H1 (cell line): ENCODE measurements at regions not wholly inside any gene's neighbourhood (a gene's known extent, or its start where the extent isn't known, plus 50 kb on each side); places are given as distances from the start of the nearest gene placed in this dataset.

Source experiments
- CTCF ChIA-PET: fragments of 300-600 bp; sonication (Branson Sonifier 250); formaldehyde crosslinking; loops from one replicate; lab custom pipeline; 2021; ENCODE audit not compliant: partially characterized antibody; lab: Charles Lee
- POLR2A ChIA-PET: fragments of 300-600 bp; sonication (Branson Sonifier 250); formaldehyde crosslinking; loops from one replicate; lab custom pipeline; 2021; ENCODE audit warnings: inconsistent platforms; ENCODE audit not compliant: partially characterized antibody; lab: Charles Lee
- DNase-seq, 2 experiments: peaks; one replicate each; pipeline versions ENCODE4 v3.0.0 to v3.0.0-alpha.2; 2010 to 2022; ENCODE audit warnings: low spot score in 2 of 2, low read depth in 1 of 2, mixed read lengths in 1 of 2
- FAIRE-seq: peaks from 2 replicates; lab custom pipeline; 2011; peaks lifted over from hg19 to GRCh38; lab: Jason Lieb, UNC
- H2AFZ ChIP-seq: 2 replicates; pipeline ENCODE4 v1.8.1; 2012; ENCODE audit warnings: low read length, inconsistent platforms
- H2AK5ac ChIP-seq: 2 replicates; pipeline ENCODE4 v1.6.1; 2013; ENCODE audit warnings: low read depth, low read length
- H2BK120ac ChIP-seq: replicated peaks from 2 replicates; pipeline ENCODE3; 2013; ENCODE audit warnings: low read depth, low read length, inconsistent platforms
- H2BK12ac ChIP-seq: 2 replicates; pipeline ENCODE4 v1.6.1; 2013; ENCODE audit warnings: low read depth, low read length
- H2BK15ac ChIP-seq: 2 replicates; pipeline ENCODE4 v1.6.1; 2013; ENCODE audit warnings: low read length
- H2BK20ac ChIP-seq: 2 replicates; pipeline ENCODE4 v1.6.1; 2013; ENCODE audit warnings: low read length
- H2BK5ac ChIP-seq: 2 replicates; pipeline ENCODE4 v1.6.1; 2013; ENCODE audit warnings: low read depth, low read length
- H3K14ac ChIP-seq: 2 replicates; pipeline ENCODE4 v1.6.1; 2013; ENCODE audit warnings: inconsistent platforms; ENCODE audit not compliant: insufficient read length
- H3K18ac ChIP-seq: 2 replicates; pipeline ENCODE4 v1.6.1; 2013; ENCODE audit warnings: low read length; ENCODE audit errors: extremely low read depth
- H3K23ac ChIP-seq: 2 replicates; pipeline ENCODE4 v1.6.1; 2013; ENCODE audit warnings: inconsistent platforms; ENCODE audit not compliant: insufficient read length
- H3K23me2 ChIP-seq: 2 replicates; pipeline ENCODE4 v1.6.1; 2013; ENCODE audit warnings: low read depth, low read length
- H3K27ac ChIP-seq: 2 replicates; pipeline ENCODE4 v1.6.1; 2011; ENCODE audit warnings: low read depth, low read length, inconsistent platforms
- H3K27me3 ChIP-seq, 4 experiments: replicated peaks in 1 of 4; 1 replicate in 1 of 4; 2 replicates in 3 of 4; pipeline versions ENCODE4 v1.6.1 to v1.8.1; 2011 to 2013; ENCODE audit warnings: low read length in 3 of 4, mild to moderate bottlenecking in 3 of 4, inconsistent platforms in 2 of 4, mixed read lengths in 2 of 4, moderate library complexity in 1 of 4; ENCODE audit not compliant: control insufficient read depth in 3 of 4, insufficient read depth in 3 of 4; ENCODE audit errors: extremely low read depth in 1 of 4
- H3K36me3 ChIP-seq, 4 experiments: 2 replicates each; pipeline versions ENCODE4 v1.6.1 to v1.8.1; 2011 to 2013; ENCODE audit warnings: mild to moderate bottlenecking in 4 of 4, low read length in 3 of 4, moderate library complexity in 2 of 4, control low read depth in 1 of 4, inconsistent platforms in 1 of 4; ENCODE audit not compliant: insufficient read depth in 4 of 4, control insufficient read depth in 2 of 4
- H3K4ac ChIP-seq: replicated peaks from 2 replicates; pipeline ENCODE3; 2013; ENCODE audit warnings: low read length, low read depth, mixed read lengths, inconsistent platforms; ENCODE audit not compliant: insufficient read length
- H3K4me1 ChIP-seq, 4 experiments: replicated peaks in 1 of 4; 1 replicate in 1 of 4; 2 replicates in 3 of 4; pipeline versions ENCODE4 v1.6.1 to v1.8.1; 2011 to 2013; ENCODE audit warnings: low read length in 3 of 4, inconsistent platforms in 2 of 4, mixed read lengths in 1 of 4; ENCODE audit not compliant: insufficient read depth in 4 of 4, control insufficient read depth in 3 of 4
- H3K4me2 ChIP-seq, 2 experiments: 2 replicates each; pipeline versions ENCODE4 v1.6.1 to v1.8.1; 2011 to 2013; ENCODE audit warnings: low read depth in 2 of 2, low read length in 2 of 2, control low read depth in 1 of 2, inconsistent platforms in 1 of 2, mild to moderate bottlenecking in 1 of 2; ENCODE audit not compliant: insufficient read depth in 1 of 2
- H3K4me3 ChIP-seq, 4 experiments: fragments of 200-600, 300-600 bp in 1 of 4; sonication (generic), shearing (Covaris generic), sonication (Bioruptor Twin) in 1 of 4; 2 replicates each; pipeline versions ENCODE4 v1.5.1 to v1.8.1; 2011 to 2016; ENCODE audit warnings: low read length in 4 of 4, low read depth in 3 of 4, control low read depth in 2 of 4, inconsistent platforms in 2 of 4, mild to moderate bottlenecking in 2 of 4, mixed read lengths in 1 of 4, moderate library complexity in 1 of 4; ENCODE audit not compliant: insufficient read depth in 2 of 4; ENCODE audit errors: extremely low read depth in 1 of 4
- H3K56ac ChIP-seq: replicated peaks from 2 replicates; pipeline ENCODE3; 2013; ENCODE audit warnings: low read depth, mild to moderate bottlenecking, mixed read lengths, low read length, inconsistent platforms; ENCODE audit not compliant: insufficient read length
- H3K79me1 ChIP-seq: 2 replicates; pipeline ENCODE4 v1.6.1; 2013; ENCODE audit warnings: low read depth, low read length, control low read depth
- H3K79me2 ChIP-seq, 2 experiments: 2 replicates each; pipeline versions ENCODE4 v1.6.1 to v1.8.1; 2012 to 2013; ENCODE audit warnings: low read length in 2 of 2, mild to moderate bottlenecking in 2 of 2, inconsistent platforms in 1 of 2; ENCODE audit not compliant: insufficient read depth in 2 of 2, control insufficient read depth in 1 of 2
- H3K9ac ChIP-seq, 4 experiments: replicated peaks in 1 of 4; 1 replicate in 1 of 4; 2 replicates in 3 of 4; pipeline versions ENCODE4 v1.6.1 to v1.8.1; 2011 to 2013; ENCODE audit warnings: low read depth in 3 of 4, low read length in 3 of 4, control low read depth in 2 of 4, mild to moderate bottlenecking in 2 of 4, moderate library complexity in 2 of 4, inconsistent platforms in 1 of 4; ENCODE audit errors: extremely low read depth in 1 of 4
- H3K9me3 ChIP-seq, 2 experiments: 2 replicates each; pipeline versions ENCODE4 v1.6.1 to v1.8.1; 2012 to 2013; ENCODE audit warnings: mild to moderate bottlenecking in 2 of 2, moderate library complexity in 2 of 2, control low read depth in 1 of 2, inconsistent platforms in 1 of 2, low read depth in 1 of 2, low read length in 1 of 2, mixed read lengths in 1 of 2; ENCODE audit not compliant: insufficient read depth in 2 of 2
- H4K20me1 ChIP-seq, 2 experiments: replicated peaks in 1 of 2; 2 replicates each; pipeline versions ENCODE3 to v1.8.1; 2011 to 2013; ENCODE audit warnings: inconsistent platforms in 2 of 2, low read length in 2 of 2, mild to moderate bottlenecking in 1 of 2; ENCODE audit not compliant: insufficient read depth in 2 of 2, control insufficient read depth in 1 of 2
- H4K5ac ChIP-seq: 2 replicates; pipeline ENCODE4 v1.6.1; 2013; ENCODE audit warnings: low read length, low read depth, mixed read lengths, inconsistent platforms; ENCODE audit not compliant: insufficient read length
- H4K8ac ChIP-seq: 2 replicates; pipeline ENCODE4 v1.8.0; 2013; ENCODE audit warnings: mild to moderate bottlenecking, moderate library complexity, low read length, inconsistent platforms; ENCODE audit not compliant: insufficient read depth; ENCODE audit errors: extremely low read depth
- H4K91ac ChIP-seq: replicated peaks from 2 replicates; pipeline ENCODE3; 2013; ENCODE audit warnings: low read length, mixed read lengths, inconsistent platforms; ENCODE audit not compliant: insufficient read length
- BRCA1 ChIP-seq: IDR thresholded peaks from 2 replicates; pipeline ENCODE4 v1.6.1; 2012; ENCODE audit warnings: low read depth, low read length, improper control_type of control experiment
- E2F6 ChIP-seq: IDR thresholded peaks from 2 replicates; pipeline ENCODE4 v1.6.1; 2012; ENCODE audit warnings: inconsistent platforms
- JUND ChIP-seq: IDR thresholded peaks from 2 replicates; pipeline ENCODE4 v1.6.1; 2011; ENCODE audit warnings: mild to moderate bottlenecking, improper control_type of control experiment, low read length
- SAP30 ChIP-seq: fragments of 300-600 bp; sonication (generic); IDR thresholded peaks from 2 replicates; pipeline ENCODE4 v1.7.1; 2012; ENCODE audit warnings: low read length, moderate library complexity, mild to moderate bottlenecking, inconsistent platforms; ENCODE audit not compliant: insufficient read depth, insufficient replicate concordance
- SP4 ChIP-seq: IDR thresholded peaks from 2 replicates; pipeline ENCODE4 v1.6.1; 2012; ENCODE audit warnings: low read length, inconsistent platforms
- WGBS, 2 experiments: shearing (Covaris generic) in 1 of 2; methylation state at CpG; one replicate each; pipeline versions ENCODE4 v1.1.6 to v1.1.7; 2013 to 2015; ENCODE audit warnings: low lambda C conversion rate in 2 of 2, mixed read lengths in 2 of 2, inconsistent platforms in 1 of 2, low coverage in 1 of 2, missing lambda C conversion rate in 1 of 2; ENCODE audit not compliant: insufficient replicate concordance in 2 of 2, insufficient coverage in 1 of 2, insufficient read length in 1 of 2; ENCODE audit errors: extremely low coverage in 1 of 2, missing lambda C conversion rate in 1 of 2; 5-methylcytosine and 5-hydroxymethylcytosine counted together

DNA sequence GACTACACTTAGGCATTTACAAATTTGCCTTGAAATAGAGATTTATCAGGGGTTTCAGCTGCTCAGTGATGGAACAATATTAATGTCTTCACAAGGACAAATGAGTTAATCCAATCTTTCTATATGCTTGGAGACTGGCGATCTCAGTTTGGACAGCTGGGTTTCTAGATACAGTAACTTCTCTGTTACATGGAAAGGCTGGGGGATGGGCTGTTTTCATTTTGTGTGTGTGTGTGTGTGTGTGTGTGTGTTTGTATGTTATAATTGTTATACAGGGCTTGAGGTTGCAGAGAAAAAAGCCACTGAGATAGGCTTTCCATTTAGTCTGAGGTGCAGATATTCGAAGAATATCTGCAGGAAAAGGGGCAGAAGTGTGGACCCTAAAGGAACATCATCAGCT lies 359.3 kb upstream of the SALL1 start:
- H4K5ac ChIP-seq = no peak overlapping the region
- H3K14ac ChIP-seq = no peak overlapping the region
- H3K23me2 ChIP-seq = no peaks in the 10 kb centered on the region
- no peaks in the 10 kb centered on the region for H4K20me1 ChIP-seq
- no peak overlapping the region for H2BK12ac ChIP-seq
- H3K9me3 ChIP-seq = peaks cover 3 to 6% of the 10 kb centered on the region in 2 experiments; a peak in 3 of 4 replicates
- H4K8ac ChIP-seq = no peak overlapping the region
- DNase-seq (no peak), FAIRE-seq (no peak)
- H3K4me3 ChIP-seq = no peak overlapping the region
- no peak overlapping the region for H3K23ac ChIP-seq
- no peak overlapping the region for H2AFZ ChIP-seq
- CTCF ChIA-PET = no interaction called here
- no peak overlapping the region for H3K56ac ChIP-seq
- 91% methylated on average over 2 of the region's 2 CpGs; no CpG with 5 or more reads in 1 of the 2 experiments for WGBS, 2 experiments
- no peaks in the 10 kb centered on the region for H3K79me2 ChIP-seq
- POLR2A ChIA-PET = no interaction called here
- no peak overlapping the region for H3K4ac ChIP-seq
- H3K27ac ChIP-seq = no peak overlapping the region
- H3K4me1 ChIP-seq = no peaks in the 10 kb centered on the region
- H2BK20ac ChIP-seq = no peak overlapping the region
- H3K4me2 ChIP-seq = no peak overlapping the region
- H3K18ac ChIP-seq = no peak overlapping the region
- no peaks in the 10 kb centered on the region for H3K36me3 ChIP-seq
- no peak overlapping the region for H2BK120ac ChIP-seq
- no peaks in the 10 kb centered on the region for H3K27me3 ChIP-seq
- no peaks in the 10 kb centered on the region for H3K79me1 ChIP-seq
- H4K91ac ChIP-seq = no peak overlapping the region
- TF ChIP-seq BRCA1 = no peak
- TF ChIP-seq E2F6 = no peak
- TF ChIP-seq SAP30 = no peak
- no peak for TF ChIP-seq JUND
- TF ChIP-seq SP4 = no peak
- H2AK5ac ChIP-seq = no peak overlapping the region
- no peak overlapping the region for H3K9ac ChIP-seq
- no peak overlapping the region for H2BK15ac ChIP-seq
- no peak overlapping the region for H2BK5ac ChIP-seq
